Upper lobe of left lung (tissue), 4 donors: ENCODE measurements at regions not wholly inside any gene's neighbourhood (a gene's known extent, or its start where the extent isn't known, plus 50 kb on each side); places are given as distances from the start of the nearest gene placed in this dataset.

Source experiments
- CTCF ChIP-seq, 6 experiments: fragments of 450-650 bp in 4 of 6; fragments of 200-600 bp in 2 of 6; sonication (generic) in 2 of 6; IDR thresholded peaks; one replicate each; pipeline ENCODE4 v1.5.1; 2016 to 2019; ENCODE audit warnings: antibody characterized with exemption in 6 of 6
- POLR2A ChIP-seq, 4 donors: fragments of 450-650 bp; IDR thresholded peaks; one replicate each; pipeline ENCODE4 v1.5.1; 2016 to 2017; ENCODE audit warnings: antibody characterized with exemption in 4 of 4, mild to moderate bottlenecking in 2 of 4
- POLR2AphosphoS5 ChIP-seq, 2 donors: sonication (generic); formaldehyde crosslinking; IDR thresholded peaks; one replicate each; pipeline ENCODE4 v1.5.1; 2017; ENCODE audit warnings: antibody characterized with exemption in 2 of 2

GRCh38 chr7:46076527-46076926 is 155.5 kb upstream of the IGFBP3 start:
- TF ChIP-seq CTCF (IDR thresholded peaks at IDR 0.05) (no peak), POLR2A (IDR thresholded peaks at IDR 0.05) (no peak), POLR2AphosphoS5 (IDR thresholded peaks at IDR 0.05) (no peak)
